NCI-H2227 treated with DMSO at 0.1 percent for 48 hours (cell line): ENCODE measurements at regions not wholly inside any gene's neighbourhood (a gene's known extent, or its start where the extent isn't known, plus 50 kb on each side); places are given as distances from the start of the nearest gene placed in this dataset.
"Not testable (repeated sequence)": the region's sequence is repeated elsewhere in the genome, so short reads cannot be mapped to it uniquely, and the experiment has no call there.

Experiments used
- DNase-seq: peaks from one replicate; lab custom pipeline; 2025; lab: John Stamatoyannopoulos, UW

GRCh38 chr2:133976659-133977058, 277.2 kb upstream of the MGAT5 start:
- peak; percentile 13 for DNase-seq

- peak; percentile 50 for DNase-seq
Measured at GRCh38 chr2:133977405-133977804, 276.5 kb upstream of the MGAT5 start.

- DNase-seq: no peak
Measured at GRCh38 chr2:133982256-133982655, 271.6 kb upstream of the MGAT5 start.

GRCh38 chr2:133985563-133985962, 268.3 kb upstream of the MGAT5 start:
- no peak for DNase-seq

GRCh38 chr2:133986081-133986837, 267.6 kb upstream of the MGAT5 start:
- DNase-seq: no peak

GRCh38 chr2:133986881-133987795, 266.7 kb upstream of the MGAT5 start:
- DNase-seq: no peak

- DNase-seq: no peak
Measured at GRCh38 chr2:133988316-133988891, 265.5 kb upstream of the MGAT5 start.

GRCh38 chr2:133991606-133992168, 262.2 kb upstream of the MGAT5 start:
- no peak for DNase-seq

GRCh38 chr2:133992454-133992853, 261.4 kb upstream of the MGAT5 start:
- DNase-seq: no peak

GRCh38 chr2:133993160-133993559, 260.7 kb upstream of the MGAT5 start:
- no peak for DNase-seq

GRCh38 chr2:133998726-133999125, 255.1 kb upstream of the MGAT5 start:
- not testable (repeated sequence) for DNase-seq

- no peak for DNase-seq
Measured at GRCh38 chr2:134002391-134002790, 251.5 kb upstream of the MGAT5 start.

GRCh38 chr2:134002921-134003320, 251.0 kb upstream of the MGAT5 start:
- DNase-seq: no peak

GRCh38 chr2:134004467-134004866, 249.4 kb upstream of the MGAT5 start:
- no peak for DNase-seq

GRCh38 chr2:134008837-134009236, 245.0 kb upstream of the MGAT5 start:
- no peak for DNase-seq

- DNase-seq: no peak
Measured at GRCh38 chr2:134009440-134009839, 244.4 kb upstream of the MGAT5 start.

- not testable (repeated sequence) for DNase-seq
Measured at GRCh38 chr2:134009906-134010305, 244.0 kb upstream of the MGAT5 start.

- no peak for DNase-seq
Measured at GRCh38 chr2:134011936-134012586, 241.8 kb upstream of the MGAT5 start.

- DNase-seq: no peak
Measured at GRCh38 chr2:134014196-134014960, 239.5 kb upstream of the MGAT5 start.

- no peak for DNase-seq
Measured at GRCh38 chr2:134019871-134020270, 234.0 kb upstream of the MGAT5 start.

GRCh38 chr2:134020608-134021007, 233.3 kb upstream of the MGAT5 start:
- no peak for DNase-seq
